ENCODE measurements at regions not wholly inside any gene's neighbourhood (a gene's known extent, or its start where the extent isn't known, plus 50 kb on each side); places are given as distances from the start of the nearest gene placed in this dataset.

DNA sequence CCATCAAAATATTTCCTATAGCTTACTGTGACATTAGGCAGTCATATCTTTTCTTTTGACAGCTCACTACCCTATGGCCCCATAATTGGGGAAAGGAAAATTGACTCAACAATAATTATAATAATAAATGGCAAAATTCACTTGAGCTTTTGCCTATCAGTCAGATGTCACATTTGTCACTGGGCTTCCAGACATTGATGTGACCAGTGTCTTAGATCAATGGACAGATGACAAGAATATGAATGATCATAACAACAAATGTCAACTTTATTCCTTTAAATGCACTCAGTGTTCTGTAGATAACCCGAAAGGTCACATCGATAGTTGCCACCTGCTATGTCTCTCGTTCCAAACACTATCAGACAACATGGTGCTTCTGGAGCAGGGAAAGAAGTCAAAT, 266.7 kb downstream of the GPATCH2 start:
- no peaks in the 10 kb centered on the region for H3K27me3 ChIP-seq
- H3K4me3 ChIP-seq (ENCODE audit: low read depth in 1 of 2, low read length in 1 of 2) = no peak overlapping the region
- TF ChIP-seq, protein P1, sequence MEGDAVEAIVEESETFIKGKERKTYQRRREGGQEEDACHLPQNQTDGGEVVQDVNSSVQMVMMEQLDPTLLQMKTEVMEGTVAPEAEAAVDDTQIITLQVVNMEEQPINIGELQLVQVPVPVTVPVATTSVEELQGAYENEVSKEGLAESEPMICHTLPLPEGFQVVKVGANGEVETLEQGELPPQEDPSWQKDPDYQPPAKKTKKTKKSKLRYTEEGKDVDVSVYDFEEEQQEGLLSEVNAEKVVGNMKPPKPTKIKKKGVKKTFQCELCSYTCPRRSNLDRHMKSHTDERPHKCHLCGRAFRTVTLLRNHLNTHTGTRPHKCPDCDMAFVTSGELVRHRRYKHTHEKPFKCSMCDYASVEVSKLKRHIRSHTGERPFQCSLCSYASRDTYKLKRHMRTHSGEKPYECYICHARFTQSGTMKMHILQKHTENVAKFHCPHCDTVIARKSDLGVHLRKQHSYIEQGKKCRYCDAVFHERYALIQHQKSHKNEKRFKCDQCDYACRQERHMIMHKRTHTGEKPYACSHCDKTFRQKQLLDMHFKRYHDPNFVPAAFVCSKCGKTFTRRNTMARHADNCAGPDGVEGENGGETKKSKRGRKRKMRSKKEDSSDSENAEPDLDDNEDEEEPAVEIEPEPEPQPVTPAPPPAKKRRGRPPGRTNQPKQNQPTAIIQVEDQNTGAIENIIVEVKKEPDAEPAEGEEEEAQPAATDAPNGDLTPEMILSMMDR (IDR thresholded peaks at IDR 0.05) = no peak
- no peaks in the 10 kb centered on the region for H3K36me3 ChIP-seq
- H3K9me3 ChIP-seq = no peaks in the 10 kb centered on the region
- no peaks in the 10 kb centered on the region for H3K4me1 ChIP-seq (ENCODE audit: control insufficient read depth in 1 of 2, insufficient read depth in 1 of 2, low read depth in 1 of 2, low read length in 1 of 2)
- H3K27ac ChIP-seq = no peak overlapping the region

DNA sequence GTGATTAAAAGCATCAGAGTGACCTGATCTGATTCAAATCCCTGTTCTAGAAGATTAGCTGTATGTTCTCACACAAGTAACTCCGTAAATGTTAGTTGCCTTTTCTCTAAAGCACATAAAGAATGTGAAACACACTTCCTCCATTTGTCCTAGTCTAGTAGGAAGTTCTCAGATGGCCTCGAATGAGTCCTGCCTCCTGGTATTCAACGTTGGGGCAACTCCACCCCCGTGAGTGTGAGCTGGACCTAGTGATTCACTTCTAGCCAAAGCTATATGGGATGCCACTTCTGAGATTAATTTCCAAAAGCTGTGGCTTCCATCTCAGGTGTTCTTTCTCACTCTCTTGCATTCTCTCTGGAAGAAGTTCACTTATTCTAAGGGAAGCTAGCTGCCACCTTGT, 267.6 kb downstream of the GPATCH2 start:
- TF ChIP-seq, protein P1 (IDR thresholded peaks at IDR 0.05) = no peak

DNA sequence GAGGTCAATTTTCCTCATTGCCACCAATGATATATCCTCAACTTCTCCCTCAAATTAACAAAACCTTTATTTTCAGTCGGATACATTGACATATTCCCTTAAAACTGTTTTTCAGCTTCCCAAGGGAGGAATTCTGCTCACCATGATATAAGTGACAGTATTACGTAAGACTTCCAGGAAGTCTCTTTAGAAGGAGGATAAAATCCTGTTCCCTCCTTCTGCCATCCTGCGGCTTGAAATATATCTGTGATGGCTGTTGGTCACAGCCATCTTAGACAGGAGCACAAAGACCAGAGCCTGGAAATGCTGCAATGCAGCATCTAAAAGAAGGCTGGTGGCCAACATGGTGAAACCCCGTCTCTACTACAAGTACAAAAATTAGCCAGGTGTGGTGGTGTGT, 270.4 kb downstream of the GPATCH2 start:
- Histone ChIP-seq H3K4me1 (ENCODE audit: control insufficient read depth in 1 of 2, insufficient read depth in 1 of 2, low read depth in 1 of 2, low read length in 1 of 2) (no peaks in the 10 kb centered on the region), H3K27ac (no peak overlapping the region), H3K27me3 (no peaks in the 10 kb centered on the region), H3K9me3 (no peaks in the 10 kb centered on the region), H3K36me3 (no peaks in the 10 kb centered on the region), H3K4me3 (ENCODE audit: low read depth in 1 of 2, low read length in 1 of 2) (no peak overlapping the region)
- TF ChIP-seq, protein P1 (IDR thresholded peaks at IDR 0.05) = no peak

More for the DNA sequence above, 267.6 kb downstream of the GPATCH2 start:
- Histone ChIP-seq H3K27me3 (no peaks in the 10 kb centered on the region), H3K4me1 (ENCODE audit: control insufficient read depth in 1 of 2, insufficient read depth in 1 of 2, low read depth in 1 of 2, low read length in 1 of 2) (no peaks in the 10 kb centered on the region), H3K27ac (no peak overlapping the region), H3K9me3 (no peaks in the 10 kb centered on the region), H3K36me3 (no peaks in the 10 kb centered on the region), H3K4me3 (ENCODE audit: low read depth in 1 of 2, low read length in 1 of 2) (no peak overlapping the region)

DNA sequence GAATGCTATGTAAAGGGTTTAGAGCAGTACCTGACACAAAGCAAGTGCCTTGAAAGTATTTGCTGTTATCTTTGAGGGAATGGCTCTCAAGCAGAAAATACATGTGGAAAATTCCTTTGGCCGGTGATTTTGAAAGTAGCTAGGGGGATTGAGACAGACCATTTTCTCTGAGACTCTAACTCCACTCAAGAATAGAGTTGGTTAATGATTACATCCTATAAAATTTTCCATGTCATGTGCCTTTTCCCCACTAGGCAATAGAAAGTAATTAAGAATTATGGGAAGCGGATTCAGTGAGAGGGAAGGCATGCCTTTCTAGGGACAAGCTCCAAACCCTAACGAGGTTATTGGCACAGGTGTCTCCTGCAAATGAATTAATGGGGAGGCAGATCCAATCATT, 276.0 kb downstream of the GPATCH2 start:
- TF ChIP-seq, protein P1 (IDR thresholded peaks at IDR 0.05) = no peak
- Histone ChIP-seq H3K36me3 (no peaks in the 10 kb centered on the region), H3K27ac (no peak overlapping the region), H3K4me1 (ENCODE audit: control insufficient read depth in 1 of 2, insufficient read depth in 1 of 2, low read depth in 1 of 2, low read length in 1 of 2) (no peaks in the 10 kb centered on the region), H3K27me3 (no peaks in the 10 kb centered on the region), H3K4me3 (ENCODE audit: low read depth in 1 of 2, low read length in 1 of 2) (no peak overlapping the region), H3K9me3 (no peaks in the 10 kb centered on the region)

DNA sequence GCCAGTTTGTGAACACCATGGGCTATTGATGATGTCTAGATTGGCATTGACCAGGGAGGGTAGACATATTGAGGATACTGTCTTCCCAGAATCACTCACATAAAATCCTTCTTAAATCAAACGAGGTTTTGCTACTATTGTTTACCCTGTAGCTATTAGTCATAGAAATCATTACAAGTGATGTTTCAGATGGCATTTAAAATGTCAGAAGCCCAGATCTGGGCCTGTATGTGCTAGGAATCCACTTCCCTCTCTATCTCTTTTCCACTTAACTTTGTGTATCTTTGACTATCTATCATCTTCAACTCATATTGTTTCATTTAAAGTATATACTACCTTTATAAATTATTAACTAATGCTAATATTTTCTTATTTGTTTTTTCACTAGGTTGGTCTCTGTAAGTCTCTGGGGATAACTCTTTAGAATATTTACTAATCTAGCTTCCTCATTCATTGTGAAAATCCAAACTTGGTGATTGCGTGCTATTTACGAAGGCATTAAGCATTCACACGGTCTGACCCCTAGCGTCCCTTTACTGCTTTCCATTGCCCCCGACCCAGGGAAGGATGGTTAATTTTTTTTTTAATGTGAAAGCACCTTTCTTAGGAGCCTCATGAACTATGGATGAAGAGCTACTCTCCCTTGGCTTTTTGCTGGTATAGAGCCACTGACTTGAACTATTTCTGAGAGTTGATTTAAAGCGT, 281.8 kb downstream of the GPATCH2 start:
- TF ChIP-seq, protein P1 (IDR thresholded peaks at IDR 0.05) = no peak
- H3K9me3 ChIP-seq = no peaks in the 10 kb centered on the region

More for the DNA sequence above, 281.8 kb downstream of the GPATCH2 start:
- no peak overlapping the region for H3K27ac ChIP-seq
- no peaks in the 10 kb centered on the region for H3K4me1 ChIP-seq (ENCODE audit: control insufficient read depth in 1 of 2, insufficient read depth in 1 of 2, low read depth in 1 of 2, low read length in 1 of 2)
- H3K4me3 ChIP-seq (ENCODE audit: low read depth in 1 of 2, low read length in 1 of 2) = no peak overlapping the region
- H3K27me3 ChIP-seq = no peaks in the 10 kb centered on the region
- H3K36me3 ChIP-seq = no peaks in the 10 kb centered on the region
